HG02798 (cell line): ENCODE measurements at regions not wholly inside any gene's neighbourhood (a gene's known extent, or its start where the extent isn't known, plus 50 kb on each side); places are given as distances from the start of the nearest gene placed in this dataset.
A peak's percentile ranks its signal among the peaks of the same experiment; 100 is the strongest.

Experiments
- ATAC-seq: cut with Tn5 transposase; IDR thresholded peaks from one replicate; pipeline ENCODE4 v1.9.1; 2021; ENCODE audit warnings: mild to moderate bottlenecking; ENCODE audit not compliant: unreplicated experiment, poor library complexity

GRCh38 chr17:79361873-79362771 lies 248.7 kb downstream of the RBFOX3 start:
- ATAC-seq: no peak

GRCh38 chr17:79361221-79361734 lies 249.6 kb downstream of the RBFOX3 start:
- ATAC-seq: no peak

- no peak for ATAC-seq
Observed at GRCh38 chr17:79360196-79360595, 250.7 kb downstream of the RBFOX3 start.

- no peak for ATAC-seq
Observed at GRCh38 chr17:79356839-79357447, 253.9 kb downstream of the RBFOX3 start.

- no peak for ATAC-seq
Observed at GRCh38 chr17:79355165-79355564, 255.7 kb downstream of the RBFOX3 start.

GRCh38 chr17:79354173-79354820 lies 256.6 kb downstream of the RBFOX3 start:
- no peak for ATAC-seq

GRCh38 chr17:79353548-79353947 lies 257.3 kb downstream of the RBFOX3 start:
- ATAC-seq: no peak

GRCh38 chr17:79353016-79353415 lies 257.8 kb downstream of the RBFOX3 start:
- ATAC-seq: no peak

- no peak for ATAC-seq
Observed at GRCh38 chr17:79350533-79350932, 260.3 kb downstream of the RBFOX3 start.

- no peak for ATAC-seq
Observed at GRCh38 chr17:79349506-79350400, 261.1 kb downstream of the RBFOX3 start.

- ATAC-seq: no peak
Observed at GRCh38 chr17:79342376-79342775, 267.8 kb downstream of the ENGASE start.

GRCh38 chr17:79341816-79342215 lies 267.2 kb downstream of the ENGASE start:
- ATAC-seq: no peak

GRCh38 chr17:79341222-79341780 lies 266.7 kb downstream of the ENGASE start:
- no peak for ATAC-seq

GRCh38 chr17:79340333-79341221 lies 266.0 kb downstream of the ENGASE start:
- peak; percentile 76 for ATAC-seq

GRCh38 chr17:79339321-79339720 lies 264.7 kb downstream of the ENGASE start:
- no peak for ATAC-seq

GRCh38 chr17:79338604-79339003 lies 264.0 kb downstream of the ENGASE start:
- ATAC-seq: no peak

GRCh38 chr17:79338152-79338551 lies 263.5 kb downstream of the ENGASE start:
- no peak for ATAC-seq

- ATAC-seq: no peak
Observed at GRCh38 chr17:79337053-79337452, 262.4 kb downstream of the ENGASE start.

GRCh38 chr17:79335456-79335855 lies 260.8 kb downstream of the ENGASE start:
- ATAC-seq: no peak
